Right kidney (tissue), 1 donor: ENCODE measurements at regions not wholly inside any gene's neighbourhood (a gene's known extent, or its start where the extent isn't known, plus 50 kb on each side); places are given as distances from the start of the nearest gene placed in this dataset.

Experiments
- DNase-seq: peaks from one replicate; pipeline ENCODE4 v3.0.0-alpha.2; 2016

GRCh38 chr6:2562721-2563451 is 187.8 kb downstream of the MYLK4 start:
- no peak for DNase-seq

GRCh38 chr6:2560917-2561698 is 189.6 kb downstream of the MYLK4 start:
- DNase-seq, result peak; percentile 26

- no peak for DNase-seq
These were observed 190.4 kb downstream of the MYLK4 start for GRCh38 chr6:2560140-2560818.

GRCh38 chr6:2558861-2559801 is 191.6 kb downstream of the MYLK4 start:
- peak; percentile 80 for DNase-seq

GRCh38 chr6:2558098-2558680 is 192.5 kb downstream of the MYLK4 start:
- peak; percentile 65 for DNase-seq

GRCh38 chr6:2557181-2557720 is 193.5 kb downstream of the MYLK4 start:
- DNase-seq, result no peak

GRCh38 chr6:2556761-2557160 is 194.0 kb downstream of the MYLK4 start:
- no peak for DNase-seq

GRCh38 chr6:2554651-2555260 is 196.0 kb downstream of the MYLK4 start:
- DNase-seq, result no peak

GRCh38 chr6:2552526-2553154 is 198.1 kb downstream of the MYLK4 start:
- DNase-seq, result no peak

GRCh38 chr6:2551705-2552104 is 199.0 kb downstream of the MYLK4 start:
- DNase-seq, result no peak

GRCh38 chr6:2550247-2550646 is 200.5 kb downstream of the MYLK4 start:
- DNase-seq, result no peak

- no peak for DNase-seq
These were observed 200.9 kb downstream of the MYLK4 start for GRCh38 chr6:2549834-2550233.

- DNase-seq, result no peak
These were observed 203.4 kb downstream of the MYLK4 start for GRCh38 chr6:2547355-2547754.

- DNase-seq, result no peak
These were observed 203.8 kb downstream of the MYLK4 start for GRCh38 chr6:2546901-2547300.

GRCh38 chr6:2545383-2546038 is 205.2 kb downstream of the MYLK4 start:
- DNase-seq, result no peak

- DNase-seq, result no peak
These were observed 207.4 kb downstream of the MYLK4 start for GRCh38 chr6:2543321-2543720.

- no peak for DNase-seq
These were observed 207.9 kb downstream of the MYLK4 start for GRCh38 chr6:2542858-2543218.

GRCh38 chr6:2542101-2542857 is 208.4 kb downstream of the MYLK4 start:
- no peak for DNase-seq

GRCh38 chr6:2536451-2536850 is 214.3 kb downstream of the MYLK4 start:
- no peak for DNase-seq
